Fibroblast of pulmonary artery (primary cell): ENCODE measurements at regions not wholly inside any gene's neighbourhood (a gene's known extent, or its start where the extent isn't known, plus 50 kb on each side); places are given as distances from the start of the nearest gene placed in this dataset.

Experiments
- DNase-seq: peaks from one replicate; pipeline ENCODE4 v3.0.0-alpha.2; 2010; ENCODE audit warnings: low read depth
- H3K4me3 ChIP-seq: replicated peaks from 2 replicates; pipeline ENCODE4 v1.5.1; 2011; ENCODE audit warnings: low read depth, mild to moderate bottlenecking, control low read depth, low read length, moderate library complexity
- TF ChIP-seq, protein P1 (sequence below): IDR thresholded peaks from 2 replicates; pipeline ENCODE4 v1.5.1; 2011; ENCODE audit warnings: mild to moderate bottlenecking, control low read depth, low read length, inconsistent platforms; ENCODE audit errors: missing control alignments

GRCh38 chr16:54525104-54525503 is 238.5 kb upstream of the IRX3 start:
- TF ChIP-seq, protein P1, sequence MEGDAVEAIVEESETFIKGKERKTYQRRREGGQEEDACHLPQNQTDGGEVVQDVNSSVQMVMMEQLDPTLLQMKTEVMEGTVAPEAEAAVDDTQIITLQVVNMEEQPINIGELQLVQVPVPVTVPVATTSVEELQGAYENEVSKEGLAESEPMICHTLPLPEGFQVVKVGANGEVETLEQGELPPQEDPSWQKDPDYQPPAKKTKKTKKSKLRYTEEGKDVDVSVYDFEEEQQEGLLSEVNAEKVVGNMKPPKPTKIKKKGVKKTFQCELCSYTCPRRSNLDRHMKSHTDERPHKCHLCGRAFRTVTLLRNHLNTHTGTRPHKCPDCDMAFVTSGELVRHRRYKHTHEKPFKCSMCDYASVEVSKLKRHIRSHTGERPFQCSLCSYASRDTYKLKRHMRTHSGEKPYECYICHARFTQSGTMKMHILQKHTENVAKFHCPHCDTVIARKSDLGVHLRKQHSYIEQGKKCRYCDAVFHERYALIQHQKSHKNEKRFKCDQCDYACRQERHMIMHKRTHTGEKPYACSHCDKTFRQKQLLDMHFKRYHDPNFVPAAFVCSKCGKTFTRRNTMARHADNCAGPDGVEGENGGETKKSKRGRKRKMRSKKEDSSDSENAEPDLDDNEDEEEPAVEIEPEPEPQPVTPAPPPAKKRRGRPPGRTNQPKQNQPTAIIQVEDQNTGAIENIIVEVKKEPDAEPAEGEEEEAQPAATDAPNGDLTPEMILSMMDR = no peak
- no peak overlapping the region for H3K4me3 ChIP-seq
- no peak for DNase-seq

- TF ChIP-seq, protein P1 = no peak
- DNase-seq = no peak
- H3K4me3 ChIP-seq = no peak overlapping the region
These were observed 236.0 kb upstream of the IRX3 start for GRCh38 chr16:54522584-54522983.

DNA sequence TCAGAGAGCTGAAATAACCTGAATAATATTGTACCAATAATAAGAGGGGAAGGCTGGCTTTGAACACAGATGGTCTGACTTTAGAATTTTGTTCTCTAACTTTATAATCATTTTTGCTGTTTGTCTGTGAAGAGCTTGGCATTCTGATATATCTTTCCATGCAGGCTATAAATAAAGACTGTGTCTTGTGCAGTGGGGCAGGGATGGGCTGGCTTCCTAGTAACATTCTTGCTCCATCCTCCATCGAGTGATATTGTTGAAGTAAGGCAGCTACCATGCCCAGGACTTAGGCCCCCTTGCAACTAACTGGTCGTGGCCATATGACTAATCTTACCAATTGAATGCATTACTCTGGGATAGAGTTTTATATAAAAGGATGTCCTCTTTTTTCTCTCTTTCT is 234.7 kb upstream of the IRX3 start:
- DNase-seq = no peak
- H3K4me3 ChIP-seq = no peak overlapping the region
- TF ChIP-seq, protein P1 = no peak

DNA sequence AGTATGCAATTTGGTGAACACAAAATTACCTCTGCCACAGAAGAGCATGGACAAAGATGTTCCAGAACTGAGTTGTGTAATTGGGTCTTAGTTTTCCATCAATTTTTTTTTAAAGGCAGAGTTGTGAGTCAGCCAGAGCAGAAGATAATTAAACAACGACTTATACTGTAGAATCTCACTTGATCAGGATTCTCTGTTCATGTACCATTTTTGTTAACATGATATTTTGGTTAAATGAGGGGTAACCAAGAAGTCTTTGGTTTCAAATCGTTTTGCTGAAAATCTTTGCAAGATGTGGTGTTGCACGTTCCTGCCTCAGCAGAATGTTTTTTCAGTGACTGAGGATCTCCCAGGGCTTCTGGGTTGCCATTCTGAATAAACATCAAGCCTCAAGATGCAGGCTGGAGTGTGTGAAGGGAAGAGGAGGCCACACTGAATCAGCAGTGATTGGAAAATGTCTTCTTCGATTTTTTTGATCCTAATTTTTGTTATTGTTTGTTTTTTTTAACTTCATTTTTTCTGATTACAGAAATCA is 232.6 kb upstream of the IRX3 start:
- DNase-seq = no peak
- H3K4me3 ChIP-seq = no peak overlapping the region
- TF ChIP-seq, protein P1 = no peak

- DNase-seq = no peak
- TF ChIP-seq, protein P1 = no peak
- no peak overlapping the region for H3K4me3 ChIP-seq
These were observed 230.6 kb upstream of the IRX3 start for GRCh38 chr16:54517181-54517580.

- TF ChIP-seq, protein P1 = no peak
- DNase-seq = no peak
- H3K4me3 ChIP-seq = no peak overlapping the region
These were observed 225.9 kb upstream of the IRX3 start for GRCh38 chr16:54512467-54512995.

DNA sequence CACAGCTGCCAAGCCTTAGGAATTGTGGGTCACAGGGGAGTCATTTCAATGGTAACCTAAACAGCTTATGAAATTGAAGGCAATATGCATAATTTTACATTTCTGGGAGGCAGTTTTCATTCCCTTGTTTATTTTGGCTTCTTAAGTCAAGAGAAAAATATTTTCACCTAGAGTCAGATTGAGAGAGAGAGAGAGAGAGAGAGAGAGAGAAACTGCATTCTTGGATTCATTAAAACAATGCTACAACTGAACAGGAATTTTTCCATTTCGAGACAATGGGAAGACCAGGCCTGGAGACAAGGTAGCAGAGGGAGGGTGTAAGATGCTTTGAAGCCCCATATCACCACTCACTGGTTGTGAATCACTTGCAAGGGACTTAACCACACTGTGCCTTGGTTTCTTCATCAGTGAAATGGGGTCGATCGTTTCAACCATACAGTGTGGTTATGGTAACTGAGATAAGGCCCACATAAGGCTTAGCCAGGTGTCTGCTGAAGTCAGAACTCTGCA is 224.7 kb upstream of the IRX3 start:
- no peak overlapping the region for H3K4me3 ChIP-seq
- peak; percentile 62 for DNase-seq
- TF ChIP-seq, protein P1 = no peak
